Eye (tissue), 1 donor: ENCODE measurements at regions not wholly inside any gene's neighbourhood (a gene's known extent, or its start where the extent isn't known, plus 50 kb on each side); places are given as distances from the start of the nearest gene placed in this dataset.
A peak's percentile ranks its signal among the peaks of the same experiment; 100 is the strongest.
"Not testable (repeated sequence)": the region's sequence is repeated elsewhere in the genome, so short reads cannot be mapped to it uniquely, and the experiment has no call there.

Source experiments
- DNase-seq: peaks from one replicate; pipeline ENCODE4 v3.0.0-alpha.2; 2015

- DNase-seq: no peak
These were observed 77.9 kb upstream of the TOX2 start for GRCh38 chr20:43836790-43837189.

GRCh38 chr20:43835944-43836508 lies 78.6 kb upstream of the TOX2 start:
- DNase-seq: peak; percentile 13

- no peak for DNase-seq
These were observed 80.9 kb upstream of the TOX2 start for GRCh38 chr20:43833511-43834395.

GRCh38 chr20:43832961-43833360 lies 81.7 kb upstream of the TOX2 start:
- DNase-seq: no peak

- no peak for DNase-seq
These were observed 82.4 kb upstream of the TOX2 start for GRCh38 chr20:43832096-43832816.

- peak; percentile 62 for DNase-seq
These were observed 83.1 kb upstream of the TOX2 start for GRCh38 chr20:43831481-43832065.

- DNase-seq: no peak
These were observed 83.8 kb upstream of the TOX2 start for GRCh38 chr20:43830883-43831282.

GRCh38 chr20:43829951-43830690 lies 84.5 kb upstream of the TOX2 start:
- no peak for DNase-seq

GRCh38 chr20:43827940-43828562 lies 86.6 kb upstream of the TOX2 start:
- no peak for DNase-seq

GRCh38 chr20:43826943-43827342 lies 87.7 kb upstream of the TOX2 start:
- not testable (repeated sequence) for DNase-seq

- DNase-seq: peak; percentile 31
These were observed 89.1 kb upstream of the TOX2 start for GRCh38 chr20:43825581-43825980.

GRCh38 chr20:43825051-43825402 lies 89.6 kb upstream of the TOX2 start:
- no peak for DNase-seq

GRCh38 chr20:43824309-43825050 lies 90.2 kb upstream of the TOX2 start:
- DNase-seq: peak; percentile 91

GRCh38 chr20:43821795-43822194 lies 92.9 kb upstream of the TOX2 start:
- DNase-seq: no peak

- DNase-seq: peak; percentile 79
These were observed 93.8 kb upstream of the TOX2 start for GRCh38 chr20:43820731-43821330.

- no peak for DNase-seq
These were observed 85.4 kb upstream of the GTSF1L start for GRCh38 chr20:43812216-43812615.

GRCh38 chr20:43809206-43809819 lies 82.5 kb upstream of the GTSF1L start:
- DNase-seq: no peak

GRCh38 chr20:43804781-43805180 lies 78.0 kb upstream of the GTSF1L start:
- DNase-seq: no peak

- DNase-seq: no peak
These were observed 76.5 kb upstream of the GTSF1L start for GRCh38 chr20:43803276-43803675.

GRCh38 chr20:43800186-43800585 lies 73.4 kb upstream of the GTSF1L start:
- no peak for DNase-seq

GRCh38 chr20:43799741-43800140 lies 72.9 kb upstream of the GTSF1L start:
- no peak for DNase-seq
